DOHH2 (cell line): ENCODE measurements at regions not wholly inside any gene's neighbourhood (a gene's known extent, or its start where the extent isn't known, plus 50 kb on each side); places are given as distances from the start of the nearest gene placed in this dataset.

Experiments
- EZH2phosphoT487 ChIP-seq: fragments of 200-600 bp; sonication (generic); IDR thresholded peaks from 2 replicates; pipeline ENCODE4 v1.6.1; 2017; ENCODE audit warnings: borderline replicate concordance, mild to moderate bottlenecking, antibody characterized with exemption, low read length, moderate library complexity, mixed read lengths
- TF ChIP-seq, protein P1 (sequence below): fragments of 200-600 bp; sonication (generic); IDR thresholded peaks from one replicate; pipeline ENCODE4 v1.5.1; 2014; ENCODE audit warnings: antibody characterized with exemption, mild to moderate bottlenecking, low read depth, low read length; ENCODE audit not compliant: poor library complexity, severe bottlenecking

- TF ChIP-seq, protein P1, sequence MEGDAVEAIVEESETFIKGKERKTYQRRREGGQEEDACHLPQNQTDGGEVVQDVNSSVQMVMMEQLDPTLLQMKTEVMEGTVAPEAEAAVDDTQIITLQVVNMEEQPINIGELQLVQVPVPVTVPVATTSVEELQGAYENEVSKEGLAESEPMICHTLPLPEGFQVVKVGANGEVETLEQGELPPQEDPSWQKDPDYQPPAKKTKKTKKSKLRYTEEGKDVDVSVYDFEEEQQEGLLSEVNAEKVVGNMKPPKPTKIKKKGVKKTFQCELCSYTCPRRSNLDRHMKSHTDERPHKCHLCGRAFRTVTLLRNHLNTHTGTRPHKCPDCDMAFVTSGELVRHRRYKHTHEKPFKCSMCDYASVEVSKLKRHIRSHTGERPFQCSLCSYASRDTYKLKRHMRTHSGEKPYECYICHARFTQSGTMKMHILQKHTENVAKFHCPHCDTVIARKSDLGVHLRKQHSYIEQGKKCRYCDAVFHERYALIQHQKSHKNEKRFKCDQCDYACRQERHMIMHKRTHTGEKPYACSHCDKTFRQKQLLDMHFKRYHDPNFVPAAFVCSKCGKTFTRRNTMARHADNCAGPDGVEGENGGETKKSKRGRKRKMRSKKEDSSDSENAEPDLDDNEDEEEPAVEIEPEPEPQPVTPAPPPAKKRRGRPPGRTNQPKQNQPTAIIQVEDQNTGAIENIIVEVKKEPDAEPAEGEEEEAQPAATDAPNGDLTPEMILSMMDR, result no peak
- no peak for TF ChIP-seq EZH2phosphoT487
Observed at GRCh38 chr3:107432013-107432515, 54.8 kb downstream of the CCDC54 start.
